HepG2 (cell line): ENCODE measurements at regions not wholly inside any gene's neighbourhood (a gene's known extent, or its start where the extent isn't known, plus 50 kb on each side); places are given as distances from the start of the nearest gene placed in this dataset.

Source experiments
- ATAC-seq: fragments of 200-7000 bp; cut with Tn5 transposase; 3 replicates; pipeline ENCODE4 v1.9.1; 2020; ENCODE audit warnings: mild to moderate bottlenecking, moderate library complexity
- BruUV-seq: library from RNA; stranded (reverse); fragments of 400-500 nt; replicated peaks from 2 replicates; lab custom pipeline; 2021; lab: Mats Ljungman, UMichigan
- CTCF ChIA-PET: fragments of 300-600 bp; formaldehyde crosslinking; extraction: SDS; loops from one replicate; lab custom pipeline; 2021; ENCODE audit warnings: low total read pairs, inconsistent platforms, low intra/inter-chr PET ratio; lab: Yijun Ruan, JAX
- POLR2A ChIA-PET: fragments of 350-600 bp; sonication (Branson Sonifier 250); formaldehyde crosslinking; loops from one replicate; lab custom pipeline; 2020; ENCODE audit warnings: antibody characterized with exemption, inconsistent platforms; lab: Yijun Ruan, JAX
- DNase-seq: peaks from one replicate; pipeline ENCODE4 v3.0.0-alpha.2; 2015; ENCODE audit warnings: low spot score
- FAIRE-seq: peaks from 3 replicates; lab custom pipeline; 2011; peaks lifted over from hg19 to GRCh38; lab: Jason Lieb, UNC
- H2AFZ ChIP-seq: one replicate; pipeline ENCODE4 v1.6.1; 2011; ENCODE audit warnings: low read length, inconsistent platforms
- H3K27ac ChIP-seq: fragments of 300-600 bp; 3 replicates; pipeline ENCODE4 v1.8.0; 2011; ENCODE audit warnings: mixed run types, mild to moderate bottlenecking, mixed read lengths, low read length, inconsistent platforms; ENCODE audit not compliant: insufficient read depth; ENCODE audit errors: extremely low read length
- H3K27me3 ChIP-seq, 2 experiments: fragments of 200-600 bp in 1 of 2; 2 replicates in 1 of 2; 3 replicates in 1 of 2; pipeline versions ENCODE4 v1.6.0 to v1.8.0; 2011; ENCODE audit warnings: low read length in 2 of 2, mild to moderate bottlenecking in 2 of 2, moderate library complexity in 2 of 2, inconsistent platforms in 1 of 2; ENCODE audit not compliant: insufficient read depth in 2 of 2, control insufficient read depth in 1 of 2
- H3K36me3 ChIP-seq, 2 experiments: fragments of 200-600 bp in 1 of 2; replicated peaks in 1 of 2; 2 replicates in 1 of 2; 3 replicates in 1 of 2; pipeline versions ENCODE4 v1.5.1 to v1.8.0; 2011; ENCODE audit warnings: low read length in 2 of 2, inconsistent platforms in 1 of 2; ENCODE audit not compliant: insufficient read depth in 2 of 2, control insufficient read depth in 1 of 2
- H3K4me1 ChIP-seq: 2 replicates; pipeline ENCODE4 v1.5.1; 2012; ENCODE audit warnings: low read length, inconsistent platforms; ENCODE audit not compliant: insufficient read depth
- H3K4me2 ChIP-seq: 2 replicates; pipeline ENCODE4 v1.6.0; 2011; ENCODE audit warnings: low read depth, low read length, inconsistent platforms
- H3K4me3 ChIP-seq, 3 experiments: fragments of 200-600 bp in 1 of 3; sonication (generic), shearing (Covaris generic) in 1 of 3; replicated peaks in 1 of 3; 2 replicates each; pipeline ENCODE4 v1.5.1; 2011 to 2016; ENCODE audit warnings: low read length in 3 of 3, inconsistent platforms in 2 of 3, low read depth in 2 of 3, mild to moderate bottlenecking in 2 of 3, control low read depth in 1 of 3, mixed read lengths in 1 of 3; ENCODE audit not compliant: insufficient read depth in 1 of 3
- H3K79me2 ChIP-seq: one replicate; pipeline ENCODE4 v1.6.1; 2011; ENCODE audit warnings: low read length, inconsistent platforms; ENCODE audit not compliant: insufficient read depth
- H3K9ac ChIP-seq: 2 replicates; pipeline ENCODE4 v1.6.0; 2011; ENCODE audit warnings: mild to moderate bottlenecking, low read depth, low read length, inconsistent platforms; ENCODE audit not compliant: insufficient read depth
- H3K9me3 ChIP-seq: 2 replicates; pipeline ENCODE4 v1.5.1; 2012; ENCODE audit warnings: mild to moderate bottlenecking, low read length
- H4K20me1 ChIP-seq: 2 replicates; pipeline ENCODE4 v1.6.0; 2011; ENCODE audit warnings: inconsistent platforms, mild to moderate bottlenecking, low read length, moderate library complexity; ENCODE audit not compliant: insufficient read depth
- CREB1 ChIP-seq, 2 experiments: fragments of 450-650 bp in 1 of 2; IDR thresholded peaks; 2 replicates each; pipeline ENCODE4 v1.6.1; 2016 to 2017; ENCODE audit warnings: control low read depth in 1 of 2, mild to moderate bottlenecking in 1 of 2, missing compliant biosample characterization in 1 of 2, missing genetic modification characterization in 1 of 2
- FOSL1 ChIP-seq: sonication (generic); formaldehyde crosslinking; IDR thresholded peaks from 2 replicates; pipeline ENCODE4 v1.9.0; 2021; ENCODE audit warnings: missing genetic modification reagents, borderline replicate concordance
- IKZF1 ChIP-seq: fragments of 450-650 bp; IDR thresholded peaks from 2 replicates; pipeline ENCODE4 v1.7.1; 2016
- KMT2A ChIP-seq: sonication (generic); formaldehyde crosslinking; IDR thresholded peaks from 2 replicates; pipeline ENCODE4 v1.4.0; 2020; ENCODE audit warnings: missing genetic modification reagents
- MXD3 ChIP-seq: IDR thresholded peaks from 2 replicates; pipeline ENCODE4 v1.6.1; 2016; ENCODE audit warnings: mild to moderate bottlenecking, missing biosample characterization, missing genetic modification reagents
- NR2C2 ChIP-seq: sonication (generic); formaldehyde crosslinking; IDR thresholded peaks from 2 replicates; pipeline ENCODE4 v1.4.0; 2020; ENCODE audit warnings: missing genetic modification reagents, mild to moderate bottlenecking, moderate library complexity, borderline replicate concordance
- SIX1 ChIP-seq: sonication (generic); formaldehyde crosslinking; IDR thresholded peaks from 2 replicates; pipeline ENCODE4 v1.4.0; 2020; ENCODE audit warnings: missing genetic modification reagents, borderline replicate concordance
- SOX6 ChIP-seq, 2 experiments: fragments of 450-650 bp in 1 of 2; sonication (generic) in 1 of 2; formaldehyde crosslinking in 1 of 2; IDR thresholded peaks; 2 replicates each; pipeline versions ENCODE4 v1.4.0 to v1.6.1; 2017 to 2020; ENCODE audit warnings: antibody characterized with exemption in 1 of 2, mild to moderate bottlenecking in 1 of 2, missing genetic modification reagents in 1 of 2
- ZNF530 ChIP-seq: sonication (generic); formaldehyde crosslinking; IDR thresholded peaks from 2 replicates; pipeline ENCODE4 v1.5.0; 2020; ENCODE audit warnings: low read depth, mild to moderate bottlenecking, missing genetic modification reagents
- WGBS: methylation state at CpG from one replicate; pipeline ENCODE4 v1.1.6; 2017; ENCODE audit warnings: low lambda C conversion rate; 5-methylcytosine and 5-hydroxymethylcytosine counted together
- in situ Hi-C: cut with HindIII; loops from 2 replicates; pipeline ENCODE4 v1.10.0; 2017; ENCODE audit warnings: low pct_unique_long_range_greater_than_20kb; ENCODE audit not compliant: extremely low pct_ligation_motif_present
- intact Hi-C: fragments of 100-400 bp; cut with micrococcal nuclease; formaldehyde crosslinking; loops from one replicate; pipeline ENCODE4 v1.10.0; 2022; ENCODE audit not compliant: unreplicated experiment
- TF ChIP-seq, protein P1 (sequence below): sonication (generic); formaldehyde crosslinking; IDR thresholded peaks from 2 replicates; pipeline ENCODE4 v1.4.0; 2020; ENCODE audit warnings: mild to moderate bottlenecking, low read depth, missing genetic modification reagents
- TF ChIP-seq, protein P2 (sequence below): sonication (generic); formaldehyde crosslinking; IDR thresholded peaks from 2 replicates; pipeline ENCODE4 v1.4.0; 2020; ENCODE audit warnings: low read depth, mild to moderate bottlenecking, missing genetic modification reagents

- BruUV-seq: no TSS peak
- FAIRE-seq: no peak
- no peaks in the 10 kb centered on the region for H3K27me3 ChIP-seq
- TF ChIP-seq IKZF1 (no peak), ZNF530 (no peak), KMT2A (CRISPR knock-in tag) (no peak), NR2C2 (CRISPR knock-in tag) (no peak), SIX1 (CRISPR knock-in tag) (no peak), SOX6 (IDR thresholded peaks at IDR 0.05) (no peak), SOX6 (CRISPR knock-in tag; IDR thresholded peaks at IDR 0.05) (no peak), FOSL1 (CRISPR knock-in tag) (no peak), MXD3 (CRISPR knock-in tag) (no peak), CREB1 (IDR thresholded peaks at IDR 0.05) (no peak), CREB1 (CRISPR knock-in tag; IDR thresholded peaks at IDR 0.05) (no peak)
- TF ChIP-seq, protein P1, sequence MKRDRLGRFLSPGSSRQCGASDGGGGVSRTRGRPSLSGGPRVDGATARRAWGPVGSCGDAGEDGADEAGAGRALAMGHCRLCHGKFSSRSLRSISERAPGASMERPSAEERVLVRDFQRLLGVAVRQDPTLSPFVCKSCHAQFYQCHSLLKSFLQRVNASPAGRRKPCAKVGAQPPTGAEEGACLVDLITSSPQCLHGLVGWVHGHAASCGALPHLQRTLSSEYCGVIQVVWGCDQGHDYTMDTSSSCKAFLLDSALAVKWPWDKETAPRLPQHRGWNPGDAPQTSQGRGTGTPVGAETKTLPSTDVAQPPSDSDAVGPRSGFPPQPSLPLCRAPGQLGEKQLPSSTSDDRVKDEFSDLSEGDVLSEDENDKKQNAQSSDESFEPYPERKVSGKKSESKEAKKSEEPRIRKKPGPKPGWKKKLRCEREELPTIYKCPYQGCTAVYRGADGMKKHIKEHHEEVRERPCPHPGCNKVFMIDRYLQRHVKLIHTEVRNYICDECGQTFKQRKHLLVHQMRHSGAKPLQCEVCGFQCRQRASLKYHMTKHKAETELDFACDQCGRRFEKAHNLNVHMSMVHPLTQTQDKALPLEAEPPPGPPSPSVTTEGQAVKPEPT (CRISPR knock-in tag): no peak
- TF ChIP-seq, protein P2, sequence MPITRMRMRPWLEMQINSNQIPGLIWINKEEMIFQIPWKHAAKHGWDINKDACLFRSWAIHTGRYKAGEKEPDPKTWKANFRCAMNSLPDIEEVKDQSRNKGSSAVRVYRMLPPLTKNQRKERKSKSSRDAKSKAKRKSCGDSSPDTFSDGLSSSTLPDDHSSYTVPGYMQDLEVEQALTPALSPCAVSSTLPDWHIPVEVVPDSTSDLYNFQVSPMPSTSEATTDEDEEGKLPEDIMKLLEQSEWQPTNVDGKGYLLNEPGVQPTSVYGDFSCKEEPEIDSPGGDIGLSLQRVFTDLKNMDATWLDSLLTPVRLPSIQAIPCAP (CRISPR knock-in tag): no peak
- no peak for ATAC-seq
- H3K4me1 ChIP-seq: no peaks in the 10 kb centered on the region
- CTCF ChIA-PET: no interaction called here
- in situ Hi-C loops: no loop called here
- no peaks in the 10 kb centered on the region for H3K9me3 ChIP-seq
- POLR2A ChIA-PET: no interaction called here
- no peaks in the 10 kb centered on the region for H3K36me3 ChIP-seq
- H4K20me1 ChIP-seq: no peaks in the 10 kb centered on the region
- no peak overlapping the region for H3K4me3 ChIP-seq
- no peaks in the 10 kb centered on the region for H3K79me2 ChIP-seq
- no peak overlapping the region for H3K9ac ChIP-seq
- H3K27ac ChIP-seq: no peak overlapping the region
- no peak overlapping the region for H3K4me2 ChIP-seq
- 53% methylated on average over 2 of the region's 2 CpGs for WGBS
- no peak overlapping the region for H2AFZ ChIP-seq
- intact Hi-C loops: no loop called here
- no peak for DNase-seq
Observed at GRCh38 chr5:36756848-36757247, 119.7 kb upstream of the NIPBL start.
